GM21423 (cell line): ENCODE measurements at regions not wholly inside any gene's neighbourhood (a gene's known extent, or its start where the extent isn't known, plus 50 kb on each side); places are given as distances from the start of the nearest gene placed in this dataset.
"Not testable (repeated sequence)": the region's sequence is repeated elsewhere in the genome, so short reads cannot be mapped to it uniquely, and the experiment has no call there.

Experiments used
- ATAC-seq: cut with Tn5 transposase; IDR thresholded peaks from one replicate; pipeline ENCODE4 v1.9.1; 2021; ENCODE audit warnings: mild to moderate bottlenecking, moderate library complexity; ENCODE audit not compliant: unreplicated experiment

DNA sequence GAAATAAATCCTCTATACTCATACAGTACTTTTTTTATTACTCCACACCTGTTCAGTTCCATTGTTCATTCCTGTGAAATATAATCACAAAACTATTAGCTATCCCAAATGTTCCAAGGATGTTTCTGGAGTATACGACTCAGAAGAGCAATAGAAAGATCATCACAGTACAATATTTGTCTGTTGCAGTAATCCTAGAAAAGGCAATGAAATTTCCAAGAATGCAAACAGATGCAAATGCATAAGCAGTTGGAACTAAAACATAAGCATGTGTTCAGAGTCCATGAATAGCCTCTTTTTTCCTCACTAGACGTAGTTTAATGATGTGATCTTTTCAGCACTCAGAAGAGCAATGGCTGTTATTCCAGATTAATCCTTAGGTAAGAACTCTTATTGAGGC, 55.2 kb downstream of the RTL3 start:
- ATAC-seq: no peak

DNA sequence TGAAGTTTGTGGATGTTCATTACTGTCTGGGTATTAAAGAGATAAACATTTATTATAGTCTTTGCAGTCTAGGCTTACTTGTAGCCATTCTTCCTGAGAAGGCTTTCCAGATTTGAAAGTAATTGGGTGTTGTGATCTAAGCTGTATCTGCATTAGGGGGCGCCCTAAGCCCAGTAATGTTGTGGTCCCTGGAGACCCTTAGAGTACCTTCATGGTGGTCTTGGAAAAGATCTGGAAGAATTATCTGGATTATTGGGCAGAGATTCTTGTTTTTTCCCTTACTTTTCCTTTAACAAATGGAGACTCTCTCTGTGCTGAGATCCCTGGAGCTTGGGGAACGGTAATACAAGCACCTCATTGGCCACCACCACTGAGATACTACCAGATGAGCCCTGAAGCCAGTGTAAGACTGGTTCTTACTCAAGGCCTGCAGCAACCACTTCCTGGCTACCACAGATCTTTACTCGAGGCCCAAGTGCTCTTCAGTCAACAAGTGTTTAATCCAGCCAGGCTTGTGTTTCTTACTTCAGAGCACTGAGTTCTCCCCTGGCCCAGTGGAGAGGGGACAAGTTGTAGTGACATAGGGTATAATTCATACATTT, 63.1 kb downstream of the RTL3 start:
- no peak for ATAC-seq

DNA sequence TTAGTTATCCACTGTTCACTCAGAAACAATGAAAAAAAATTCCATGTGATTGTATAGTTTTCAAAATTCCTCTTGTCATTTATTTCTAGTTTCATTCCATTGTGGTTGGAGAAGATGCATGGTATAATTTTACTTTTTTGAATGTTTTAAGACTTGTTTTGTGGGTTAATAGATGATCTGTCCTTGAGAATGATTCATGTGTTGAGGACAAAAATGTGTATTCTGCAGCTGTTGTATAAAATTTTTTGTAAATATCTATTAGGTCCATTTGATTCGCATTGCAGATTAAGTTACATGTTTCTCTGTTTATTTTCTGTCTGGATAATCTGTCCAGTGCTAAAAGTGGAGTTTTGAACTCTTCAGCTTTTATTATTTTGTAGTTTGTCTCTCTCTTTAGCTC, 65.4 kb downstream of the RTL3 start:
- ATAC-seq: no peak

DNA sequence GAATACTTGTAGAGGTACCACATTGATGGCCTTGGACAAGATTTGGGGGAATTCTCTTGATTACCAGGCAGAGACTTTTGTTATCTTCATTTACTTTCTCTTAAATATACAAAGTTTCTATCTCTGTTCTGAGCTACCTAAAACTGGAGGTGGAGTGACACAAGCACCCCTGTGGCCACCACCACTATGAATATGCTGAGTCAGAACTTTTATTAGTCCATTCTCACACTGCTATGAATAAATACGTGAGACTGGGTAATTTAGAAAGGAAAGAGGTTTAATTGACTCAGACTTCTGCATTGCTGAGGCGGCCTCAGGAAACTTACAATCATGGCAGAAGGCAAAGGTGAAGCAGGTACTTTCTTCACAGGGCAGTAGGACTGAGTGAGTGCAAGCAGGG, 67.1 kb downstream of the RTL3 start:
- ATAC-seq: no peak

DNA sequence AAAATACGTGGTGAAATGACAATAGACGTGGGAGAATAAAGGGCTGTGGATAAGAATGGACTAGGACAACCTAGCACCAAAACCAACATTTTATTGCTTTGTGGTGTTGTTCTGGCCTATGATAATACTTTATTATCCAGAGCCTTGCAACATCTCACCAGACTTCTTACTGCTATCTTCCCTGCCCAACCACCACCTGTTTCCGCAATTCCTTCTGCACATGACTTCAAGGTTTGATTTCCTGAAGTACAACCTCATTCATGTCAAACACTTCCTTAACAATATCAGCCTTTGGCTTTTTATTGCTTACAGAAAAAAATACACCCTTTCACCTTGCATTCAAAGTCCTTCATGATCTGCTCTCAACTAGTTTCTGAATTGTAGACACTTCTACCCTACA, 84.8 kb downstream of the RTL3 start:
- ATAC-seq: no peak

DNA sequence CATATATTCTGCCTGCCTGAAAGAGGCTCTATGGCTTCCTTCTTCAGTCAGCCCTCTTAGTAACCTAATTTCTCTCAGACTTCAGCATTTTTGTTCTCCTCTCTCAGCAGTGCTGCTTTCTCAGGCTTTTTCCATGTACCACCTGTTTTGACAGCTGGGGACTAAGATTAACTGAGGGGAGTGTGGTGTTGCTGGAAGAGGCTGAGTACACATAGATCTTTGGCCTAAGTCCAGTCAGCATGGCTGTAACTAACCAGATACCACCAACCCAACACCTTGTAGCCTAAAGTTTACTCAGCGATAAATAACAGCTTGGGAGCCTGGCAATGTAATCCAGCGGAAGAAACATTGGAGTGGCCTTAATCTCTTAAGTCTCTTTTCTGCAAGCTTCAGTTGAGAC, 85.5 kb downstream of the RTL3 start:
- ATAC-seq: no peak

DNA sequence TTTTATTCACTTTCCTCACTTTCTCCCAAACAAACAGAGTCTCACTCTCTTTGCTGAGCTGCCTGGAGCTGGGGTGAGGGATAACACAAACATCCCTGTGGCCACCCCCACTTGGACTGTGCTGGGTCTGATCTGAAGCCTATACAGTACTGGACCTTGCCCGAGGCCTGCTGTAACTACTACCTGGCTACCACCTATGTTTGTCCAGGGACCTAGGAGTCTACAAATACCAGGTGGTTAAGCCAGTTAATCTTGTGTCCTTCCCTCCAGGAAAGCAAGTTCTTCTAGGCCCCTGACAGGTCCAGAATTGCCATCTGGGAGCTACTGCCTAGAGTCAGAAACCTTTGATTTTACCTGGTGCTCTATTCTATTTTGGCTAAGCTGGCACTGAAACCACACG, 87.3 kb downstream of the RTL3 start:
- ATAC-seq: no peak

DNA sequence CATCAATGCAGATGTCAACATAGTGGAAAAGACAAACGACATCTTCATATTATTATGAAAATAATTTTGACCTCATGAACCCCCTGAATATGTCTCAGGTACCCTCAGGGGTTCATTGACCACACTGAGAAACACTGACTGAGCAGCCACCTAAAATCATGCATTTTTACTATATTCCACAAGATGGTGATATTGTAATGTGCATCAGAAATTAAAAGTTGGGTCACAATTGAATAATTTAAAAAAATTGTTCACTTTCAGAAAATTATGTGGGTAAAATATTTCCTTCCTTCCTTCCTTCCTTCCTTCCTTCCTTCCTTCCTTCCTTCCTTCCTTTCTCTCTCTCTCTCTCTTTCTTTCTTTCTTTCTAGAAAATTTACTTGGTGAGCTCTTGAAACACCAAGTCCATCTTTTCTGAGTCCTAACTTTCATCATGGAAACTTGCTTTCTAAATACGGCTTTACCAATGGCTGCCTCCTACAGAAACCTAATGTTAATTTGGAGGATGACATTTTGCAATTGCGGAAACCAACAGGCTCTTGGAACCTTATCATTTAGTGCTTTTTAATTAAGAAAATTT, 103.6 kb downstream of the RTL3 start:
- no peak for ATAC-seq

DNA sequence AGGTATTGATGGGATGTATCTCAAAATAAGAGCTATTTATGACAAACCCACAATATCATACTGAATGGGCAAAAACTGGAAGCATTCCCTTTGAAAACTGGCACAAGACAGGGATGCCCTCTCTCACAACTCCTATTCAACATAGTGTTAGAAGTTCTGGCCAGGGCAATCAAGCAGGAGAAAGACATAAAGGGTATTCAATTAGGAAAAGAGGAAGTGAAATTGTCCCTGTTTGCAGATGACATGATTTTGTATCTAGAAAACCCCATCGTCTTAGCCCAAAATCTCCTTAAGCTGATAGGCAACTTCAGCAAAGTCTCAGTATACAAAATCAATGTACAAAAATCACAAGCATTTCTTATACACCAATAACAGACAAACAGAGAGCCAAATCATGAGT, 106.5 kb downstream of the RTL3 start:
- not testable (repeated sequence) for ATAC-seq

DNA sequence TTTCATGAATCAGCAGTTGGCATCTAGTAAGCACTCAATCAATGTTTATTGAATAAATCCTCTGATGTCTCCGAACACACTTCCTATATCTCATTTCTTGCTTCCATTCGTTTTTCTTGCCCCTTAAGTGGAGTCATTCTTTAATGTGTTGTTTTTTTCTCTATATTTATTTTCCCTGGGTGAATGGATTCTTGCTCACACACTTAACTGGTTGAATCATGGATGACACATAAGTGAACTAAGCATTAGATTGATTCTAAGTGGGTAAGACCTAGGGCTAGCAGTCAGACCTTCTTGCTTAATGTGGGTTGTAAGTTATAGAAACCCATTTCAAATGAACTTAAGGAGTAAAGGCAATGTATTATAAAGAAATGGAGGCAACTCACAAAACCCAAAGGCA, 111.1 kb downstream of the RTL3 start:
- ATAC-seq: no peak

DNA sequence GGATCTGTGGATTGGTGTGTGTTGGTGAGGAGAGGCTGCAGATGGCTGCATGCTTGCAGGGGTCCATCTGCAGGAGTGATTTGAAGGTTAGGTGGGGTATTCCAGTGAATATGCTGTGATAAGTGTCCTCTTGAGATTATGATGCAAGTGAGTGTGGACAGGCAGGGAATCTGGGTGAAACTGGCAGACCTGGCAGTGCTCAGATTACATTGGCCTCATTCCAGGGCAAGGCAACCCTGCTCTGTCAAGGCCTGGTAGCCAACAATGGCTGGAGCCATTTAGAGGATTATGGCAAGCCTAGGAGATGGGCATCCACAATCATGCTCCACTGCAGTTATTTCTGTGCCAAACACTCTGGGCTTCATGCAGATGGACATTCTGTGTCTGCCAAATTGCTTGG, 113.9 kb downstream of the RTL3 start:
- no peak for ATAC-seq

DNA sequence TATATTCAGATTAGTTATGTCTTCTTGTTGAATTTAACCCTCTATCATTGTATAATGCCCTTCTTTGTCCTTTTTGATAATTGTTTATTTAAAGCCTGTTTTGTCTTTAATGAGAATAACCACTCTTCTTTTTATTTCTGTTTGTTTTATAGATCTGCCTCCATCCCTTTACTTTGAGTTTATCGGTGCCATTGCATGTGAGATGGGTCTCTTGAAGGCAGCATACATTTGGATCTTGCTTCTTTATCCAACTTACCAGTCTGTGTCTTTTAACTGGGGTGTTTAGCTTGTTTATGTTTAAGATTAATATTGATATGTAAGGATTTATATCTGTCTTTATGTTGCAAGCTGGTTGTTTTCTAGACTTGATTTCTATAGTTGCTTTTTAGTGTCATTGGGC, 115.8 kb downstream of the RTL3 start:
- no peak for ATAC-seq

DNA sequence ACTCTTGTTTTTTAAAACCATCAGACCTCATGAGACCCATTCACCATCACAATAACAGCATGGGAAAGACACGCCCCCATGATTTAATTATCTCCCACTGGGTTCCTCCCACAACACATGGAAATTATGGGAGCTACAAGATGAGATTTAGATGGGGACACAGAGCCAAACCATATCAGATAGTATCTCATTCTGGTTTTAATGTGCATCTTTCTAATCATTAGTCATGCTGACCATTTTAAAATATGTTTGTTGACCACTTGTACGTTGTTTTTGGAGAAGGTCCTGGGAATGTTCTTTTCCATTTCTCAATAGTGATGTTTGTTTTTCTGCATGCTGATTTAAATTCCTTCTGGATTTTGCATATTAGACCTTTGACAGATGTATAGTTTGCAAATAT, 119.0 kb downstream of the RTL3 start:
- ATAC-seq: no peak

DNA sequence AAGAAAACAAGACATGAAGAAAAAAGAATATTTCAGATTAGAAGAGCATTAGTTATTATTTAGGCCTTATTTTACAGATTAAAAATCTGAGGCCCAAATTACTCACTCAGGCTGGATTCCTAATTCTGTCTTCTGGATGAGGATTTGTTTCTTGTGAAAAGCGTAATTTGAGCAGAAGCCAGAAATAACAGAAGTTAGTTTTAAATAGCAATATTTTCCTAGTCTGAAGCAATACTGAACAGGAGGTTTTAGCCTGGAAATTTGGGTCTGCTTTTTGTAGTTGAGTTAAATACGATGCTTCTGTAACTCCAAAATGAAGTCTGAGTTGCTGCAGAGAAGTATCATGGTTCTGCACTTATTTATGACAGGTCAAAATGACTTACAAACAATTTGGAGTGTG, 124.9 kb downstream of the RTL3 start:
- ATAC-seq: no peak

DNA sequence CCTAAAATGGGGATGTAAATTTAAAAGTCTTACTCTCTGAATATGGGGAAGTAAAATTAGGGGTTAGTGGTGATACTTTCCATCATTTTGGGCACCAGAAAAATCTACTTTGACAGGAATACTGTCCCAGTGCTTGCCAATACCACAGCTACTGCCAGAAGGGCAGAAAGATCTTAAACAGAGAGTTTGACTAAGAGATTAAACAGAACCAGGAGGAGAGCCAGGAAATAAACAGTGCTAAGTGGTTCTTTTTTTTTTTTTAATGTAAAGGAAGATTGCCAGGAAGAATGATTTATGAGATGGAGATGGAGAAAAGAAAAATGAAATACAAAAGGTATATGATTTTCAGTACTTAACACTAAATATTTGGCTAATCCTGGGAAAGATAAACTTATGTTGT, 126.8 kb downstream of the RTL3 start:
- ATAC-seq: no peak

DNA sequence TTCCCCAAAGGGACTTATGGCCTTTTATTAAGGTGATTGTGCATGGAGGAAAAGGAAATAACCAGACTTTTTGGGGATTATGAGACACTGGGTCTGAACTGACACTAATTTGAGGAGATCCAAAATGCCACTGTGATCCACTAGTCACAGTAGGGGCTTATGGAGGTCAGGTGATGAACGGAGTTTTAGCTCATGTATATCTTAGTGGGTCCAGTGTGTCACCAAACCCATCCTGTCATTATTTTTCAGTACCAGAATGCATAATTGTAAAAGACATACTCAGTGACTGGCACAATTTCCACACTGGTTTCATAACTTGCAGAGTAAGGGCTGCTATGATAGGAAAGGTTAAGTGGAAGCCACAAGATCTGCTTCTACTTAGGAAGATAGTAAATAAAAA, 131.3 kb downstream of the RTL3 start:
- ATAC-seq: no peak

DNA sequence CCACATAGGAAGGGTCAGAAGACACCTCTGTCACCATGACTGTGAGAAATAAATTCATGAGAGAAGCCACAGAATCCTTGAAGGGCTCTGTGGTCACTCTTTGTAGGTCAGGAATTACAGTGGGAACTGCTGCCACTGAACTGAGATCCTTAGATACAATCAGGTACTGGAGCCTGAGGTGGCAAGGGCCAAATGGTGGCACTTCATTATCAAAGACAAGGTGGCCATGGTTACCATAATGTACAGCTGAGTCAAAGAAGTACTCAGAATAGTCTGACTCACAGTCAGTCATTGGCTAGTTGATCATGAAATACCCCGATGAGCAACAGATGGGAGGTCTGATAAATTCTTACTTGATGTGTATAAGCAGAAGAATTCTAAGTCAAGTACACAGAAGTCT, 131.9 kb downstream of the RTL3 start:
- no peak for ATAC-seq

DNA sequence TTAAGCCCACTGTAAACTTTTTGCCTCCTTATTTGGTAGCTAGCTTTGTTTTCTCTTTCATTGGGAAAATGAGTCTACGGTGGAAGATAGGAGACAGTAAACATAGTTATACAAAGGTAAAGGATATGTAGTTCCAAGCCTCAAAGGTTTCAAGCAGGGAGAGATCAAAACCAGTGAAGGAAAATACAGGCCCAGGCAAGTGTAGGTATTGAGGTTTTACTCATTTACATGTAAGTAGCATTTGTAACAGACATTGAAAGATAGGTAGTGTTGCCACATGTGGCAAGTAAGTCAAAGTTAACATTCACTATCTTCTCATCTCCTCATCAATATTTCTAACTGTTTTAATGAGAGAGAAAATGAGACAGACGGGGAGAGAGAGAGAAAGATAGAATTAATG, 136.5 kb downstream of the RTL3 start:
- ATAC-seq: no peak

DNA sequence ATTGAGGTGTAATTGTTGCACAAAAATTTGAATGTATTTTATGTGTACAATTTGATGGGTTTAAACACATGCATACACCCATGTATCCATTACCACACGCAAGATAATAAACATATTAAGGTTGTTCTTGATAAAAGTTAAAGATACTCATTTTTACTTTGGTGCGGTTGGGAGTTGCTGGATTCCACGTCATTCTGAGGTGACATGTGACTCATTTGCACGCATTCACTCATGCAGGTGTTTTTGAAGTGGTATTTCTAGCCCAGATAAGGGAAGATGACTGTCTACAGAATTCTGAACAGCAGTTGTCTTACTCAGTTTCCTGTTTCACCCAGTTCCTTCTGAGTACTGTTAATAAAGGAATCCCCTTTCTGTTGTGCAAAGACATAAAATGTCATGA, 142.0 kb downstream of the RTL3 start:
- peak; percentile 78 for ATAC-seq

DNA sequence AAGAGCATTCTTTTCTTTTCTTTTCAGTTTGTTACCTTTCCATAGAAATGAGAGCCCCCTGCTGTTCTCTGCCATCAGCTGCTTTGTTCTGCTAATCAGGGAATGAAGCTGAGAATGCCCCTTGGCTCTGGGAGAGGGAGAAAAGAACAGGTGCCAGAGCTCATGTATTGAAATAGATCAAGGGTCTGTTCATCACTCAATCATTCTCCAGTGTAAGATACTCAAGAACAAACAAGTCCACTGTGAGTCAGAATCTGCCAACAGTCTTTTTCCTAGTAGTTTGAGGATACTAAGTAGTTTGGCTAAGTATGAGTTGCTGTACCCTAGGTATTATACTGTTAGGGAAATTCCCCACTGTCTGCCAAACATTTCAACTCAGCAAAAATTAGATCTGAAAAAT, 144.3 kb downstream of the RTL3 start:
- ATAC-seq: no peak

DNA sequence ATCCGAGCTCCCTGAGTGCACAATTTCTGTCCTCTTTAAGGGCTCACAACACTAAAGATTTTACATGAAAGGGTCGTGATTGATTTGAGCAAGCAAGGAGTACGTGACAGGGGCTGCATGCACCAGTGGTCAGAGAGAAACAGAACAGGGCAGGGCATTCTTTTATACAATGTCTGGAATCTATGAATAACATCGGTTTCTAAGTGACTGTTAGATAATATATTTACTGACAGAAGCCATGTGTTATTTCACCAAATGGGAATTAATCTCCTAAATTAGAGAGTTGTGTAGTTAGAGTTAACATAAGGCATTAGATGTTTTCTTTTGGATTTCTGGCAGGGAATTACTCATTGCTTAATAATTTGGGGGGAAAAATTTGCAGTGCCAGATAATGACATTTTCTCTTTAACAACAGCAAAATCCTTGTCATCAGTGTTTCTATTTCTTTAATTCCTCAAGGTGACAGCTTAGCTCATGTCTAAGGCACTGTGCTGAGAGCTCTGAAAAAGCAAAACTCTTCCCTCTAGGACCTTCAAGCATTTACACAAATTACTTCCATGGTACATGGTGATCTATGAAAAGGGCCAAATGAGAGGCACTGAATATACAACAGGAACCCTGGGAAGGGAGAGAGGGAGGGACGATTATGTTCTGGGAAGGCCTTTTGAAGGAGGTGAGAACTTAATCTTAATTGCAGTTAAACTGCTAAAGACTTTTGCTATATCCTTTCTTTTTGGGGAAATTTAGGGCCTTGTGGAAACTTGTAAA, 145.0 kb downstream of the RTL3 start:
- ATAC-seq: no peak

DNA sequence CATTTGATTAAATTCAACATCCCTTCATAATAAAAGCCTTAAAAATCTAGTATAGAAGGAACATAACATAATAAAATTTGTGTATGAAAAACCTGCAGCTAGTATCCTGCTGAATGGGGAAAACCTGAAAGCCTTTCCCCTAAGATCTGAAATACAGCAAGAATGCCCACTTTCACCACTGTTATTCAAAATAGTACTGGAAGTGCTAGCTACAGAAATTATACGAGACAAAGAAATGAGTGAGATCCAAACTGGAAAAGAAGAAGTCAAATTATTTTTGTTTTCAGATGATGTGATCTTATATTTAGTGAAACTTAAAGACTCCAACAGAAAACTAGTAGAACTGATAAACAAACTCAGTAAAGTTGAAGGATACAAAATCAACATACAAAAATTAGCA, 152.9 kb downstream of the RTL3 start:
- ATAC-seq: no peak

DNA sequence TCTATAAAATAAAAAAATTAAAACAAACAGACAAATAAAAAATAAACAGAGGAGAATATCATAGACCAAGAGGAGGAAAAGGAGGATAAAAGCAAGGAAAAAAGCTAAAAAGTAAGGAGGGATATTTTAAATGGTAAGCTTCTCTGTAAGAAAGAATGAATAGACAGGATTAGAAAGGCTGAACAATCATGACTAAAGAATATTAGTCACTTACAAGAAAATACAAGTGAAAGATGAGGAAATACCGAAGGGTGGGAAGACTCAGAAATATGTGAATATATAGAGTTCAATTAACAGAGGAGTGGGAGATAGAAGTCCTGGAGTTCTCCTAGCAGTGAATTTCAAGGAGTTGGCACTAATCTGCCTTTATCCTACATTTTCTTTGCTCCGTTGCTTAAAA, 162.6 kb downstream of the RTL3 start:
- no peak for ATAC-seq
